ENCODE measurements at regions not wholly inside any gene's neighbourhood (a gene's known extent, or its start where the extent isn't known, plus 50 kb on each side); places are given as distances from the start of the nearest gene placed in this dataset.

DNA sequence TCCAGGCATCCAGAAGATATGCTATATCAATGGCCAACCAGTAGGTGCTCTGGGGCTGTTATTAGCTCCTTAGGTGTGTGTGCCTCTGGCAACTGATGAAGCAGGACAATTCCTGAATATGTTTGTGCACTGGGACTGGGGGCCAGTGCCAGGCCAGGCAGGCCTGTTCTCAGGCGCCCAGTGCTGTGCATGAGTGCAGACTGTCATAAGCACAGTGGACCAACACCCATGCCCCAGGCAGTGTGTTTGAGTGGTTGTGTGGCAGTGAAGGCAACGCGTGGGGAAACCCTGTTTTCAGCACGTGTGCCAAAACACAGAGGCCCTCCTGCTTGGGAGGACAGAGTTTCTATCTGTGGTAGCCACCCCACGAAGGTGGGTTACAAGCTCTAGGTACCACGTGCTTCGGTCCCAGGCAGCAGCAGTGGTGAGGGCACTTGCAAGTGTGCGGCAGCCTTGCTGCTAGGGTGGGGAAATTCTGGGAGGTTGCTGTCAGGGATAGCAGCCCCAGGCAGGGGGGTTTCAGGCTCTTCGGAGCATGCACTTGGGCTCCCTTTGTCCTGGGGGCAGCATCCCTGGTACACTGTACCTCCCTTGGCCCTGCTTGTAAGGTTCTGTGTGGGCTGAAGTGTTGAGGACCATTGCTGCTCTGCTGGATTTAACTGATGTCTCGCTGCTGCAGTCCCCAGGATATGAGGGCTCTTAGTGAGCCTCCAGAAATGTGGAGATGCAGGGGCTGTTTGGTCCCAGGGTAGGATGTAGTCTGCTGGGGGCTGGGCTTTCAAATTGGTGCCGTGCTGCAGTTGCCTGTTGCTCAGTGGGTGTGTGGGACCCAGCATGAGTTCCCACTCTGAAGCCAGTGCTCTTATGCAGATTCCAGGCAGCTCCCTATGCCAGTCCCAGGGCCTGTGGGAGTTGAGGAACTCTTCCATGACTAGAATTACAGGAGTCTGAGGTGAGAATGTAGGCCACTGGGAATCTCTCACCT, 280.9 kb downstream of the RPRM start:
- no peaks in the 10 kb centered on the region for H3K36me3 ChIP-seq (replicated peaks; ENCODE audit: control insufficient read depth, insufficient read depth, low read length)
- DNase-seq, result no peak
- no peak overlapping the region for H3K4me3 ChIP-seq (ENCODE audit: insufficient read depth, low read depth, low read length)

GRCh38 chr2:153196378-153197058, 282.0 kb downstream of the RPRM start:
- no peaks in the 10 kb centered on the region for H3K36me3 ChIP-seq (replicated peaks; ENCODE audit: control insufficient read depth, insufficient read depth, low read length)
- H3K4me3 ChIP-seq (ENCODE audit: insufficient read depth, low read depth, low read length), result no peak overlapping the region
- DNase-seq, result no peak
- H3K27me3 ChIP-seq (ENCODE audit: control insufficient read depth, insufficient read depth, low read length), result no peaks in the 10 kb centered on the region

More for the DNA sequence above, 280.9 kb downstream of the RPRM start:
- no peaks in the 10 kb centered on the region for H3K27me3 ChIP-seq (ENCODE audit: control insufficient read depth, insufficient read depth, low read length)

- Histone ChIP-seq H3K4me3 (ENCODE audit: insufficient read depth, low read depth, low read length) (no peak overlapping the region), H3K36me3 (replicated peaks; ENCODE audit: control insufficient read depth, insufficient read depth, low read length) (no peaks in the 10 kb centered on the region), H3K27me3 (ENCODE audit: control insufficient read depth, insufficient read depth, low read length) (no peaks in the 10 kb centered on the region)
- no peak for DNase-seq
Measured at GRCh38 chr2:153195342-153195741, 283.2 kb downstream of the RPRM start.

- DNase-seq, result no peak
- Histone ChIP-seq H3K36me3 (replicated peaks; ENCODE audit: control insufficient read depth, insufficient read depth, low read length) (no peaks in the 10 kb centered on the region), H3K4me3 (ENCODE audit: insufficient read depth, low read depth, low read length) (no peak overlapping the region), H3K27me3 (ENCODE audit: control insufficient read depth, insufficient read depth, low read length) (no peaks in the 10 kb centered on the region)
Measured at GRCh38 chr2:153189091-153189888, 289.3 kb downstream of the RPRM start.

- no peak overlapping the region for H3K4me3 ChIP-seq (ENCODE audit: insufficient read depth, low read depth, low read length)
- H3K36me3 ChIP-seq (replicated peaks; ENCODE audit: control insufficient read depth, insufficient read depth, low read length), result no peaks in the 10 kb centered on the region
- no peak for DNase-seq
- H3K27me3 ChIP-seq (ENCODE audit: control insufficient read depth, insufficient read depth, low read length), result no peaks in the 10 kb centered on the region
Measured at GRCh38 chr2:153179808-153180207, 298.8 kb downstream of the RPRM start.

- Histone ChIP-seq H3K4me3 (ENCODE audit: insufficient read depth, low read depth, low read length) (no peak overlapping the region), H3K27me3 (ENCODE audit: control insufficient read depth, insufficient read depth, low read length) (no peaks in the 10 kb centered on the region), H3K36me3 (replicated peaks; ENCODE audit: control insufficient read depth, insufficient read depth, low read length) (no peaks in the 10 kb centered on the region)
- peak; percentile 2 for DNase-seq
Measured at GRCh38 chr2:153169609-153170008, 309.0 kb downstream of the RPRM start.

- no peak for DNase-seq
- H3K4me3 ChIP-seq (ENCODE audit: insufficient read depth, low read depth, low read length), result no peak overlapping the region
- H3K27me3 ChIP-seq (ENCODE audit: control insufficient read depth, insufficient read depth, low read length), result no peaks in the 10 kb centered on the region
- H3K36me3 ChIP-seq (replicated peaks; ENCODE audit: control insufficient read depth, insufficient read depth, low read length), result no peaks in the 10 kb centered on the region
Measured at GRCh38 chr2:153165021-153165420, 313.5 kb downstream of the RPRM start.

GRCh38 chr2:153163055-153163454, 315.5 kb downstream of the RPRM start:
- no peaks in the 10 kb centered on the region for H3K27me3 ChIP-seq (ENCODE audit: control insufficient read depth, insufficient read depth, low read length)
- no peaks in the 10 kb centered on the region for H3K36me3 ChIP-seq (replicated peaks; ENCODE audit: control insufficient read depth, insufficient read depth, low read length)
- no peak overlapping the region for H3K4me3 ChIP-seq (ENCODE audit: insufficient read depth, low read depth, low read length)
- DNase-seq, result peak; percentile 29

DNA sequence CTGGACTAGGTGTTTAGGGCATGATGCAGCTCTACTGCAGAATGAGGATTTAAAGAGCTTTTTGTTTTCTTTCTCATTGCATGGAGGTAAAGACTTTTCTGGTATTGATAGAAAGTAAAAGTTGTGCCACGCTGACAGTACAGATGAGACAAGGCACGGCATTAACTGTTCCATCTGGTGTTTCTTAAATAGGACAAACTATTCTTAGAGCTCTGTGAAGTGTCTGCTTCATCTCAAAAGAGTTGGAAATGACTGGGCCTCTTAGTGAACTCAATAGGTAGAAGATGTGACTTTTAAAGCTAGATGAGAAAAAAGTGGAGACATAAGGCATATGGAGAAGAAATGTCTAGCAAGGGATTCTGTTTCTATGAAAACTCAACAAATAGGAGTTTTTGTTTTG, 321.8 kb downstream of the RPRM start:
- no peaks in the 10 kb centered on the region for H3K36me3 ChIP-seq (replicated peaks; ENCODE audit: control insufficient read depth, insufficient read depth, low read length)
- no peak for DNase-seq
- H3K4me3 ChIP-seq (ENCODE audit: insufficient read depth, low read depth, low read length), result no peak overlapping the region
- no peaks in the 10 kb centered on the region for H3K27me3 ChIP-seq (ENCODE audit: control insufficient read depth, insufficient read depth, low read length)

GRCh38 chr2:153152036-153152435, 326.5 kb downstream of the RPRM start:
- no peak for DNase-seq
- H3K36me3 ChIP-seq (replicated peaks; ENCODE audit: control insufficient read depth, insufficient read depth, low read length), result no peaks in the 10 kb centered on the region
- no peak overlapping the region for H3K4me3 ChIP-seq (ENCODE audit: insufficient read depth, low read depth, low read length)
- no peaks in the 10 kb centered on the region for H3K27me3 ChIP-seq (ENCODE audit: control insufficient read depth, insufficient read depth, low read length)

GRCh38 chr2:153145470-153145978, 333.0 kb downstream of the RPRM start:
- no peaks in the 10 kb centered on the region for H3K27me3 ChIP-seq (ENCODE audit: control insufficient read depth, insufficient read depth, low read length)
- no peak overlapping the region for H3K4me3 ChIP-seq (ENCODE audit: insufficient read depth, low read depth, low read length)
- H3K36me3 ChIP-seq (replicated peaks; ENCODE audit: control insufficient read depth, insufficient read depth, low read length), result no peaks in the 10 kb centered on the region

DNA sequence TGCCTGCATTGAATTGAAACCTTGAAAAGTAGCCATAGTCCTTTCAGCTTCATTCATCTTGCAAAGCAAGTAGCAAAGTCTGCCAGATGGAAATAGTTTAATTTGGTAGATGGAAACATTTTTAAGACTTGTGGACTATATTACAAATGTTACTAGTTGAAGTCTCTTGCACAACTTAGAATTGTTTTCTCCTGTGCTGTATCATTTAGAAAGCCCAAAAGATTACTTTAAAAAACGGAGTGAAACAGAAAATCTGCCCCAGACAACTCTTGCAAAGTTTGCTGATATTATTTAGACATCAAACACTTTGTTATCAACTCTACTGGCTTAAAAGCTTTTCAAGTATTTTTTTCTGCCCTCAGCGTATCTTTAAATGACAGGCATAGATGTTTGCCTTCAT, 335.0 kb downstream of the RPRM start:
- Histone ChIP-seq H3K27me3 (ENCODE audit: control insufficient read depth, insufficient read depth, low read length) (no peaks in the 10 kb centered on the region), H3K36me3 (replicated peaks; ENCODE audit: control insufficient read depth, insufficient read depth, low read length) (no peaks in the 10 kb centered on the region), H3K4me3 (ENCODE audit: insufficient read depth, low read depth, low read length) (no peak overlapping the region)
- no peak for DNase-seq

More at GRCh38 chr2:153145470-153145978, 333.0 kb downstream of the RPRM start:
- no peak for DNase-seq

DNA sequence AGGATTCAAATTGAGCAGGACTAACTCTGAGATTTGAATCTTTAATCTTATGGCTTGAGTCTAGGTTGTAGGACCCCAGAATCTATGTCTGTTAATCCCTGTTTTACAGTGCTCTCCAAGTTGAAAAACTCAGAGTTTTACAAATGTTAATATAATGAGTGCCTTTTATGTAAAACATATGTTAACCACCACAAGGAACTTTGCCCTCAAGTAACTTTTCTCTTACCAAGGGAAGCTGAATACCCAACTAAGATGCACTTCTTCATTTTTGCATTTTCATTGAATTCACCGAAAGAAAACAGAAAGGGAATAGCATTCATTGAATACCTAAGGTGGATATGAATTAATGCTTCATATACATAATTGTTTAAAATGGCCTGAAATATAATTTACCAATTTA, 338.1 kb downstream of the RPRM start:
- DNase-seq, result no peak
- Histone ChIP-seq H3K36me3 (replicated peaks; ENCODE audit: control insufficient read depth, insufficient read depth, low read length) (no peaks in the 10 kb centered on the region), H3K27me3 (ENCODE audit: control insufficient read depth, insufficient read depth, low read length) (no peaks in the 10 kb centered on the region), H3K4me3 (ENCODE audit: insufficient read depth, low read depth, low read length) (no peak overlapping the region)

GRCh38 chr2:153138651-153139375, 339.7 kb downstream of the RPRM start:
- no peak for DNase-seq
- H3K27me3 ChIP-seq (ENCODE audit: control insufficient read depth, insufficient read depth, low read length), result no peaks in the 10 kb centered on the region

More at GRCh38 chr2:153138651-153139375, 339.7 kb downstream of the RPRM start:
- Histone ChIP-seq H3K4me3 (ENCODE audit: insufficient read depth, low read depth, low read length) (no peak overlapping the region), H3K36me3 (replicated peaks; ENCODE audit: control insufficient read depth, insufficient read depth, low read length) (no peaks in the 10 kb centered on the region)
